Activated CD8-positive, alpha-beta memory T cell treated with anti-CD3 and anti-CD28 coated beads for 36 hours (primary cell): ENCODE measurements at regions not wholly inside any gene's neighbourhood (a gene's known extent, or its start where the extent isn't known, plus 50 kb on each side); places are given as distances from the start of the nearest gene placed in this dataset.

Experiments
- CTCF ChIA-PET: fragments of 350-600 bp; sonication (Branson Sonifier 250); formaldehyde crosslinking; loops from one replicate; lab custom pipeline; 2021; ENCODE audit warnings: antibody characterized with exemption; lab: Charles Lee
- POLR2A ChIA-PET: fragments of 350-600 bp; sonication (Branson Sonifier 250); formaldehyde crosslinking; loops from one replicate; lab custom pipeline; 2021; ENCODE audit warnings: antibody characterized with exemption; lab: Charles Lee

GRCh38 chr6:170032706-170033309 lies 258.1 kb downstream of the DLL1 start:
- POLR2A ChIA-PET, result no interaction called here
- CTCF ChIA-PET, result no interaction called here

DNA sequence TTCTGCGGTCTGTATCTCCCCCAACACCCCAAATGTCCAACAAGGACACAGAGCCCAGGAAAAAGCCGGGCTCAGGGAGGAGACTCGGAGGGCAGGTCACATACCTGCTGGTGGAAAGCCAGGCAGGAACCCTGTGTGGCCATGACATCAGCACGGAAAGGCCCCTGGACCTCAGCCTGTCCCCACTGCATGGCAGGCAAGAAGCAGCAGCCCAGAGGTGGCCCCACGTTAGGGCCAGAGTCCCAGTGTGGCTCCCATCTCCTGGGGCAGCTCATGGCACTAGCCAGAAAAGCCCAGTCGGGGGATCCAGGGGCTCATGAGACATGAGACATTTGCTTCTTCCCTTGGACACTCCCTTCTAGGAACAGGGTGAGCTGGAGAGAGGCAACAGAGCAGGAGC lies 258.7 kb downstream of the DLL1 start:
- ChIA-PET POLR2A (no interaction called here), CTCF (no interaction called here)

GRCh38 chr6:170031684-170032121 lies 259.2 kb downstream of the DLL1 start:
- CTCF ChIA-PET, result no interaction called here
- POLR2A ChIA-PET, result no interaction called here

- ChIA-PET CTCF (no interaction called here), POLR2A (no interaction called here)
These were observed 259.9 kb downstream of the DLL1 start for GRCh38 chr6:170030821-170031471.

- CTCF ChIA-PET, result no interaction called here
- POLR2A ChIA-PET, result no interaction called here
These were observed 260.5 kb downstream of the DLL1 start for GRCh38 chr6:170030284-170030815.

- CTCF ChIA-PET, result no interaction called here
- POLR2A ChIA-PET, result no interaction called here
These were observed 261.2 kb downstream of the DLL1 start for GRCh38 chr6:170029416-170030283.

DNA sequence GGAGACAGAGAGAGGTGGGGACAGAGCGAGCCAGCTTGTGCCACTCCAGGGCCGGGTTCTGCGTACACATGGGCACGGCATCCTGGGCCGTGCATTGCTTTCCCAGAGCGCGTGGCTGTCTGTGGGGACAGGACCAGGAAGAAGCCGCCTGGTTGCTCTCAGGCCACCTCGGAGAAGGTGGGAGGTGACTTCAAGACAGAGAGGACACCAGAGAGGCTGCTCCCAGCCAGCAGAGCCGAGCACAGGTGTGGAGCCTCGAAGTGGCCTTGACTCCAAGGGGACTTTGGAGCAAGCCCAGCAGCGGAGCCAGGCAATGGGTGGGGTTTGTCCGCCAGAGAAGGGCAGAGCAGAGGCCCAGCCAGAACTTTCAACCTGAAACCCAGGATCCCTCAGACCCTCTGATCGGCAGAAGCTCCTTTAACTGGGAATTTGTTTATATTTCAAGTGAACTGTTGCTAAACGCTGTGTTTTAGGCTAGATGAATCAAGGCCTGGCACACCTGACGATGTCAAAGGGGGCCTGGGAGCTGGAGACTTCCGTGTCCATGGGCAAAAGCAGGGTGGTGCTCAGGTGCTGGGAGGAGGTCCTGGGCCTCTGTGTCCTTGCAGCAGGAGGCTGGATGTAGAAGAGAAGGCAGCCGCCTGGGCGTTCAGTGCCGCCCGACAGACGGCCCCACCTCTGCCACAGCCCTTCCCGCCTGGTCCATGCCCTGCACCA lies 262.1 kb downstream of the DLL1 start:
- ChIA-PET CTCF (no interaction called here), POLR2A (no interaction called here)

- CTCF ChIA-PET, result no interaction called here
- POLR2A ChIA-PET, result no interaction called here
These were observed 263.2 kb downstream of the DLL1 start for GRCh38 chr6:170027647-170028043.

- ChIA-PET CTCF (interaction anchor here (0.6 kb wide), 1 partner anchor 1152 kb away, joined by 3 read pairs; no protein-coding TSS in a partner anchor), POLR2A (no interaction called here)
These were observed 263.9 kb downstream of the DLL1 start for GRCh38 chr6:170026751-170027646.

- POLR2A ChIA-PET, result no interaction called here
- CTCF ChIA-PET, result no interaction called here
These were observed 264.7 kb downstream of the DLL1 start for GRCh38 chr6:170025935-170026750.

GRCh38 chr6:170025341-170025911 lies 265.5 kb downstream of the DLL1 start:
- ChIA-PET CTCF (no interaction called here), POLR2A (no interaction called here)

DNA sequence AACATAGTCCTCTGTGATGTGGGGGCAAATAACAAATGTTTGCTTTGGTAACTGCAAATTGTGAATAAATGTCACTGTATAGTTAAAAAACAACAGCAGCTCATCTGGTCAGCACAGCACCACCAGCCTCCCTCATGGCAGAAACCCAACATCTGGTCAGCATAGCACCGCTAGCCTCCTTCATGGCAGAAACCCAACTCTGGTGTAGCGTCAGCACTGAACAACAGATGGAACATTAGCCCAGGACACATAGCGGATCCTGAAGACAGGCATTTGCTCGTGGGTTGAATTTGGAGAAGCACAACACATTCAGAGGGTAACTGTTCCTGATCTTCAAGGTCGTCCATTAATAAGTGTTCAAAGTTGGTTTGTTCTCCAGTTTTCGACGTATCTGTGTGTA lies 265.9 kb downstream of the DLL1 start:
- ChIA-PET POLR2A (no interaction called here), CTCF (no interaction called here)

GRCh38 chr6:170023620-170024521 lies 267.0 kb downstream of the DLL1 start:
- CTCF ChIA-PET, result no interaction called here
- POLR2A ChIA-PET, result no interaction called here

- CTCF ChIA-PET, result interaction anchor here (1.4 kb wide), 1 partner anchor 33 kb away, joined by 3 read pairs; no protein-coding TSS in a partner anchor
- POLR2A ChIA-PET, result no interaction called here
These were observed 267.9 kb downstream of the DLL1 start for GRCh38 chr6:170022827-170023619.

DNA sequence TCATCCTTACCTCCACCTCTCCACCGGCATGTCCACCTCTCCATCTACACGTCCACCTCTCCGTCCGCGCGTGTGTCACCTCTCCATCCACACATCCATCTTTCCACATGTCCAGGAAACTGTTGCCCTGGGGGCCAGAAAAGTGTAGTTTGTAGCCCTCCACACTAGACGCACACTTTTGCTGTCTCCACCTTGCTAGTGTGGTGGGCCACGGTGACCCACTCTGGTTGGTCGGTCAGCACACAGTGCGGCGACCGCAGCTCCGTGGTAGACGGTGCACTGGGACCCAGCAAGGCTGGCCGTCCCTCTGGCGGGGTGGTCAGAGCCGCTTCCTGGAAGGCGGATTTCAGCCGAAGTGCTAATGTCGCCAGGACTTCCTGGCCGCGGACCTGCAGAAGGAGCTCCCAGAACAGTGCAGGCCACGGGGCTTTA lies 268.6 kb downstream of the DLL1 start:
- ChIA-PET CTCF (interaction anchor here (1.4 kb wide), 1 partner anchor 32 kb away, joined by 3 read pairs; no protein-coding TSS in a partner anchor), POLR2A (no interaction called here)
